ENCODE measurements at regions not wholly inside any gene's neighbourhood (a gene's known extent, or its start where the extent isn't known, plus 50 kb on each side); places are given as distances from the start of the nearest gene placed in this dataset.

DNA sequence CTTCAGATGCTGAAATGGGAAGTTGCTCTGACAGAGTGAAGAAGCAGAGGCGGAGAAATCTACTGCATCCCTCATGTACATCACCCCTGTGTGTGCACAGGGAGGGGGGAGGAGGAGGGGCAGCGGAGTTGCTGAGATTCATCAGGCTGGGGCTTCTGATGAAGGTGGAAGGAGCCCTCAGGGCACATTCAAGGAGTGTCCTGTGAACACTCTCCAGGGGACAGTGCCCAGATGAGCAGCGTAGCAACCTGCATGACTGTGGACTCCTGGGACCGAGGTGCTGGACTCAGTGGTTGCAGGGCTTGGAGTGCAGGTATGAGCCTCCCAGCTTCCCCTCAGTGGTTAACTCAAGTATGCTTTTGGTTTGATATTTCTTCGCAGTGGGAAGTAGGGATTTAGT, 257.8 kb upstream of the B3GAT1 start:
- Histone ChIP-seq H3K27me3 (no peaks in the 10 kb centered on the region), H3K36me3 (no peaks in the 10 kb centered on the region), H3K9ac (no peak overlapping the region), H4K20me1 (ENCODE audit: low read depth) (no peaks in the 10 kb centered on the region), H3F3A (ENCODE audit: low read depth) (no peaks in the 10 kb centered on the region), H3K9me3 (ENCODE audit: low read depth) (no peaks in the 10 kb centered on the region), H3K27ac (no peak overlapping the region), H3K4me2 (no peak overlapping the region), H3K4me3 (no peak overlapping the region), H3K4me1 (no peaks in the 10 kb centered on the region), H3K79me2 (ENCODE audit: low read depth) (no peaks in the 10 kb centered on the region), H2AFZ (replicated peaks) (no peak overlapping the region)
- DNase-seq (ENCODE audit: low spot score): no peak
- no peak overlapping the region for H3K27ac Mint-ChIP-seq
- H3K4me3 Mint-ChIP-seq: no peak overlapping the region
- TF ChIP-seq, protein P1, sequence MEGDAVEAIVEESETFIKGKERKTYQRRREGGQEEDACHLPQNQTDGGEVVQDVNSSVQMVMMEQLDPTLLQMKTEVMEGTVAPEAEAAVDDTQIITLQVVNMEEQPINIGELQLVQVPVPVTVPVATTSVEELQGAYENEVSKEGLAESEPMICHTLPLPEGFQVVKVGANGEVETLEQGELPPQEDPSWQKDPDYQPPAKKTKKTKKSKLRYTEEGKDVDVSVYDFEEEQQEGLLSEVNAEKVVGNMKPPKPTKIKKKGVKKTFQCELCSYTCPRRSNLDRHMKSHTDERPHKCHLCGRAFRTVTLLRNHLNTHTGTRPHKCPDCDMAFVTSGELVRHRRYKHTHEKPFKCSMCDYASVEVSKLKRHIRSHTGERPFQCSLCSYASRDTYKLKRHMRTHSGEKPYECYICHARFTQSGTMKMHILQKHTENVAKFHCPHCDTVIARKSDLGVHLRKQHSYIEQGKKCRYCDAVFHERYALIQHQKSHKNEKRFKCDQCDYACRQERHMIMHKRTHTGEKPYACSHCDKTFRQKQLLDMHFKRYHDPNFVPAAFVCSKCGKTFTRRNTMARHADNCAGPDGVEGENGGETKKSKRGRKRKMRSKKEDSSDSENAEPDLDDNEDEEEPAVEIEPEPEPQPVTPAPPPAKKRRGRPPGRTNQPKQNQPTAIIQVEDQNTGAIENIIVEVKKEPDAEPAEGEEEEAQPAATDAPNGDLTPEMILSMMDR (IDR thresholded peaks at IDR 0.05): no peak
- TF ChIP-seq EZH2 (IDR thresholded peaks at IDR 0.05) (no peak), EZH2phosphoT487 (IDR thresholded peaks at IDR 0.05) (no peak)
- peaks cover 2% of the 10 kb centered on the region for H3K9me3 Mint-ChIP-seq
- peaks cover 7% of the 10 kb centered on the region for H3K27me3 Mint-ChIP-seq (ENCODE audit: insufficient read depth, low read depth)
- peaks cover 4% of the 10 kb centered on the region for H3K4me1 Mint-ChIP-seq
- no peaks in the 10 kb centered on the region for H3K36me3 Mint-ChIP-seq

- Histone ChIP-seq H3K4me1 (no peaks in the 10 kb centered on the region), H2AFZ (replicated peaks) (no peak overlapping the region), H3K27ac (no peak overlapping the region), H3K79me2 (ENCODE audit: low read depth) (no peaks in the 10 kb centered on the region), H3F3A (ENCODE audit: low read depth) (no peaks in the 10 kb centered on the region), H3K36me3 (no peaks in the 10 kb centered on the region), H3K9me3 (ENCODE audit: low read depth) (no peaks in the 10 kb centered on the region), H3K4me2 (no peak overlapping the region), H4K20me1 (ENCODE audit: low read depth) (no peaks in the 10 kb centered on the region), H3K9ac (no peak overlapping the region), H3K4me3 (no peak overlapping the region), H3K27me3 (no peaks in the 10 kb centered on the region)
- TF ChIP-seq EZH2 (IDR thresholded peaks at IDR 0.05): no peak
- no peak for TF ChIP-seq EZH2phosphoT487 (IDR thresholded peaks at IDR 0.05)
- TF ChIP-seq, protein P1 (IDR thresholded peaks at IDR 0.05): no peak
- H3K4me1 Mint-ChIP-seq: peaks cover 4% of the 10 kb centered on the region
- DNase-seq (ENCODE audit: low spot score): no peak
- no peak overlapping the region for H3K27ac Mint-ChIP-seq
- H3K36me3 Mint-ChIP-seq: no peaks in the 10 kb centered on the region
- no peak overlapping the region for H3K4me3 Mint-ChIP-seq
- H3K9me3 Mint-ChIP-seq: peaks cover 2% of the 10 kb centered on the region
- peaks cover 7% of the 10 kb centered on the region for H3K27me3 Mint-ChIP-seq (ENCODE audit: insufficient read depth, low read depth)
Measured at GRCh38 chr11:134668796-134669195, 256.8 kb upstream of the B3GAT1 start.

DNA sequence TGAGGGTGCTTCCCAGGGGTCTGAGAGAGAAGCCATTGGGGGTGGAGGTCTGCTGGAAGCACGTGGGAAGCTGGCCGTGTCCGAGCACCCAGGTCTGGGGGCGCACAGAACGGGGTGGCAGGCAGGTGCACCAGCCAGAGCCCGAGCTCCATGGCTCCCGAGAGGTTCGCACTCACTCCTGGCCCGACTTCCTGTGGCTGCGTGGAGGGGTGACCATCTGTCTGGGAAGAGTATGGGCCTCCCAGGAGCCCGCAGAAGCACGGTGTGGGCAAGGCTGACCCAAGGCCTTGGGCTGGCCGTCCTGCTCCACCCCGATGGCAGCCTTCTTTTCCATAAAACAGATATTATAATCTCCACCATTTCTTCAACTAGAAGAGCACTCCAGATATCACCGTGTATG, 256.0 kb upstream of the B3GAT1 start:
- Histone ChIP-seq H3K36me3 (no peaks in the 10 kb centered on the region), H2AFZ (replicated peaks) (no peak overlapping the region), H3K4me1 (no peaks in the 10 kb centered on the region), H3K27me3 (no peaks in the 10 kb centered on the region), H3K4me2 (no peak overlapping the region), H4K20me1 (ENCODE audit: low read depth) (no peaks in the 10 kb centered on the region), H3F3A (ENCODE audit: low read depth) (no peaks in the 10 kb centered on the region), H3K27ac (no peak overlapping the region), H3K4me3 (no peak overlapping the region), H3K9ac (no peak overlapping the region), H3K79me2 (ENCODE audit: low read depth) (no peaks in the 10 kb centered on the region), H3K9me3 (ENCODE audit: low read depth) (no peaks in the 10 kb centered on the region)
- Mint-ChIP-seq H3K27ac (no peak overlapping the region), H3K4me3 (no peak overlapping the region), H3K4me1 (peaks cover 4% of the 10 kb centered on the region), H3K27me3 (ENCODE audit: insufficient read depth, low read depth) (peaks cover 7% of the 10 kb centered on the region), H3K36me3 (no peaks in the 10 kb centered on the region), H3K9me3 (peaks cover 2% of the 10 kb centered on the region)
- TF ChIP-seq EZH2 (IDR thresholded peaks at IDR 0.05): no peak
- TF ChIP-seq, protein P1 (IDR thresholded peaks at IDR 0.05): no peak
- TF ChIP-seq EZH2phosphoT487 (IDR thresholded peaks at IDR 0.05): no peak
- no peak for DNase-seq (ENCODE audit: low spot score)
